ENCODE measurements at regions not wholly inside any gene's neighbourhood (a gene's known extent, or its start where the extent isn't known, plus 50 kb on each side); places are given as distances from the start of the nearest gene placed in this dataset.

- no peak for TF ChIP-seq CTCF (IDR thresholded peaks at IDR 0.05)
- Histone ChIP-seq H3K9me3 (no peaks in the 10 kb centered on the region), H3K36me3 (no peaks in the 10 kb centered on the region), H3K27ac (no peak overlapping the region), H3K27me3 (replicated peaks; ENCODE audit: insufficient read depth) (no peaks in the 10 kb centered on the region), H3K4me3 (no peak overlapping the region), H3K4me1 (ENCODE audit: control insufficient read depth in 1 of 2, low read depth in 2 of 2) (no peaks in the 10 kb centered on the region)
- DNase-seq (ENCODE audit: low spot score) (no peak), ATAC-seq (ENCODE audit: insufficient number of reproducible peaks, low FRiP score, low read depth) (no peak)
These were observed 560.2 kb downstream of the UQCRFS1 start for GRCh38 chr19:28652765-28653164.

GRCh38 chr19:28646629-28647028 lies 566.3 kb downstream of the UQCRFS1 start:
- Histone ChIP-seq H3K27ac (no peak overlapping the region), H3K4me1 (ENCODE audit: control insufficient read depth in 1 of 2, low read depth in 2 of 2) (no peaks in the 10 kb centered on the region), H3K9me3 (no peaks in the 10 kb centered on the region), H3K4me3 (no peak overlapping the region), H3K36me3 (no peaks in the 10 kb centered on the region), H3K27me3 (replicated peaks; ENCODE audit: insufficient read depth) (no peaks in the 10 kb centered on the region)
- no peak for TF ChIP-seq CTCF (IDR thresholded peaks at IDR 0.05)
- ATAC-seq (ENCODE audit: insufficient number of reproducible peaks, low FRiP score, low read depth) = no peak
- no peak for DNase-seq (ENCODE audit: low spot score)

GRCh38 chr19:28644169-28644775 lies 568.7 kb downstream of the UQCRFS1 start:
- H3K4me3 ChIP-seq = no peak overlapping the region
- no peak overlapping the region for H3K27ac ChIP-seq
- ATAC-seq (ENCODE audit: insufficient number of reproducible peaks, low FRiP score, low read depth) = no peak
- no peaks in the 10 kb centered on the region for H3K36me3 ChIP-seq
- DNase-seq (ENCODE audit: low spot score) = no peak
- no peaks in the 10 kb centered on the region for H3K27me3 ChIP-seq (replicated peaks; ENCODE audit: insufficient read depth)
- no peaks in the 10 kb centered on the region for H3K9me3 ChIP-seq
- no peaks in the 10 kb centered on the region for H3K4me1 ChIP-seq (ENCODE audit: control insufficient read depth in 1 of 2, low read depth in 2 of 2)
- TF ChIP-seq CTCF (IDR thresholded peaks at IDR 0.05) = no peak

GRCh38 chr19:28642787-28643683 lies 569.9 kb downstream of the UQCRFS1 start:
- H3K4me3 ChIP-seq = no peak overlapping the region
- H3K4me1 ChIP-seq (ENCODE audit: control insufficient read depth in 1 of 2, low read depth in 2 of 2) = no peaks in the 10 kb centered on the region
- no peak overlapping the region for H3K27ac ChIP-seq
- TF ChIP-seq CTCF (IDR thresholded peaks at IDR 0.05) = no peak
- no peaks in the 10 kb centered on the region for H3K9me3 ChIP-seq
- no peaks in the 10 kb centered on the region for H3K36me3 ChIP-seq
- H3K27me3 ChIP-seq (replicated peaks; ENCODE audit: insufficient read depth) = no peaks in the 10 kb centered on the region
- no peak for ATAC-seq (ENCODE audit: insufficient number of reproducible peaks, low FRiP score, low read depth)
- no peak for DNase-seq (ENCODE audit: low spot score)

GRCh38 chr19:28641395-28641794 lies 571.6 kb downstream of the UQCRFS1 start:
- H3K27ac ChIP-seq = no peak overlapping the region
- DNase-seq (ENCODE audit: low spot score) (no peak), ATAC-seq (ENCODE audit: insufficient number of reproducible peaks, low FRiP score, low read depth) (no peak)
- no peak overlapping the region for H3K4me3 ChIP-seq
- no peaks in the 10 kb centered on the region for H3K4me1 ChIP-seq (ENCODE audit: control insufficient read depth in 1 of 2, low read depth in 2 of 2)
- H3K27me3 ChIP-seq (replicated peaks; ENCODE audit: insufficient read depth) = no peaks in the 10 kb centered on the region
- no peak for TF ChIP-seq CTCF (IDR thresholded peaks at IDR 0.05)
- no peaks in the 10 kb centered on the region for H3K9me3 ChIP-seq
- H3K36me3 ChIP-seq = no peaks in the 10 kb centered on the region
